ENCODE measurements at regions not wholly inside any gene's neighbourhood (a gene's known extent, or its start where the extent isn't known, plus 50 kb on each side); places are given as distances from the start of the nearest gene placed in this dataset.

GRCh38 chr5:81855591-81855990 lies 104.7 kb upstream of the SSBP2 start:
- DNase-seq: no peak

- DNase-seq: no peak
Measured at GRCh38 chr5:81854915-81855314, 104.0 kb upstream of the SSBP2 start.

DNA sequence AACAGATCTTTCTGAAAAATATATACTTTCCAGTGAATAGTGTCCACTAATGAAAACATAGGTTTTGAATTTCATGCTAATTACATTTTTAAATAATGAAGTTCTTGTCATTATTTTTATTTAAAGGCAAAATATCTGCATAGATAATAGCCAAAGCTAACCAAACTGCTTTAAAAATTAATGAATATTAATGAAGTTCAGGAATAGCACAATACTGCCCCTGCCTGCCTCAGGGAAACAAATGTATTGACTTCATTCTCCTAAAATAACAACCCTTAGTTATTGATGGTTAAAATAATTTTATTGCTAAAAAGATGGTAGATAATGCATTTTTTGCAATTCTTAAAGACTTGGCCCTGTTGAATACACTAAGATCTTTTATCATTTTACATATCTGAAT lies 103.6 kb upstream of the SSBP2 start:
- no peak for DNase-seq

DNA sequence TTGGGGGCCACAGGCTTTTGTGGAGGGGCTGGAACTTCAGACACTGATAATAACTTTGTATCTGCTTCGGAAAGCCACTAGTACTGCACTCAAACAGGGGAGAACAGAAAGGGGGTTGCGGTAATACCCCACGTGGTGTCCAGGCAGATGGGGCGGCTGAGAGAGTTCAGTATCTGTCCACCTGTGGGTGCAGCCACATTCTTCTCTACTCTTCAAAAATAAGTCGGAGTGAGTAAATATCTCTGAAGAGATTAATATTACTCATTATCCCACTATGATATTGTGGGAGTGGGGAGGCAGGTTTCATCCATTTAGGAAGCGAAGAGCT lies 102.1 kb upstream of the SSBP2 start:
- no peak for DNase-seq

GRCh38 chr5:81852291-81853029 lies 101.6 kb upstream of the SSBP2 start:
- DNase-seq: no peak

GRCh38 chr5:81851481-81852178 lies 100.7 kb upstream of the SSBP2 start:
- peak; percentile 82 for DNase-seq

GRCh38 chr5:81850501-81851357 lies 99.8 kb upstream of the SSBP2 start:
- DNase-seq: no peak

DNA sequence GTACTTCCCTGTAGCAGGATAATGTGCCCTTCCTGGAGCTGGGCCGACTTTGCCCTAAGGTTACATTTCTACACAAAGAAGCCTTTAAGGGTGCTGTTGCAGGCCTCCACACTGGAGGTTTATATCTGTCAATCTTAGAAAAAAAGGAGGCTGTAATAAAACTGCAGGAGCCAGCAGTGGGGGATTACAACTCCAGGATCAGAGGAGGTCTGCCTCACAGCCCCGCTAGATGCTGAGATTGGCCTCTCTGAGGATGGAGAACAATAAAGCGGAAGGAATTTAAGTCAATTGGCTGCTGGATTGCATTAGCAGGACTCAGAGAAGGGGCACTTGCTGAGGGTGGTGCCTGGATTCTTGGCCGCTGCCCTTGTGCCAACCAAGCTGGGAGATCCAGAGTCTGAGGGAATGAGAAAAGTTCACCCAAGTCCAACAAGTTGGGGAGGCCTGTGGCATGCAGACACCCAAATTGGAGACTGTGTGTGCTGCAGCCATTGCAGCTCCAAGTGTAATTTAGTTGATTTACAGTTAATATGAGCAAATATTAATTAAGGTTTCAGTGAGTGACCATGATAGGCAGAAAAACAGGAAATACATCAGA lies 99.0 kb upstream of the SSBP2 start:
- no peak for DNase-seq

GRCh38 chr5:81848362-81848880 lies 97.5 kb upstream of the SSBP2 start:
- no peak for DNase-seq

DNA sequence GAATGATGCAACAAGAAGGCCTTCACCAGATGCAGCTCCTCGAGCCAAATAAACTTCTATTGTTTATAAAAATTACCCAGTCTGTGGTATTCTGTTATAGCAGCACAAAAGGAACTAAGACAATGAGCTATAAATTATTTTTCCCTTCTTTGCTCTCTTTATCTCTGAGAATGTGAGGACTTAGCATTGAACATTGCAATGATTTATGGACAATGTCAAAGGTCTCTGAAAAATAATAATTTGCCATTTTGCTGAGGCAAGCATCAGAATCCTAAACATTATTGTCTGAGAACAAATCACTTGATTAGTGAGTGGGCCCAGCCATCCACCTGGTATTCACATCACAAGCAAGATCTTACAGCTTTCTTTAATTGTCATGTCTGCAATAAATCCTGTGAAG lies 95.4 kb upstream of the SSBP2 start:
- no peak for DNase-seq

- no peak for DNase-seq
Measured at GRCh38 chr5:81843845-81844244, 92.9 kb upstream of the SSBP2 start.

GRCh38 chr5:81842795-81843398 lies 92.0 kb upstream of the SSBP2 start:
- DNase-seq: no peak

DNA sequence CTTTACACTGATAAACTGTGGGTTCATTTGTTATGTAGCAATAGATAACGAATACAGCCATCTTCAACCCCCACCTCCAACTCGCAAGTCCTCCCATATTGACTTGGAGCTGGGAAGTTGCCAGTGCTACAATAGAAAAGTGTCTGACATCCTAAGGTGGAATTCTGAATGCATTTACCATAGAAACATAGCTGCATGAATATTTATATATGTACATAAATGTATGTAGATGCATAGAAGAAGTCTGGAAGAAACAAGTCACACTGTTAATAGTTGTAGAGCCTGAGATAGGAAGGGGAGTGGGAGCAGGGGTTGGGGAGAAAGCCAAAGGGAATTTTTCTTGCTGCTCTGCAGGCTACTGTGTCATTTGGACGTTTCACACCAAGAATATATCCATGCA lies 88.1 kb upstream of the SSBP2 start:
- DNase-seq: no peak

GRCh38 chr5:81838307-81838906 lies 87.5 kb upstream of the SSBP2 start:
- DNase-seq: no peak

- no peak for DNase-seq
Measured at GRCh38 chr5:81837667-81838306, 86.9 kb upstream of the SSBP2 start.

DNA sequence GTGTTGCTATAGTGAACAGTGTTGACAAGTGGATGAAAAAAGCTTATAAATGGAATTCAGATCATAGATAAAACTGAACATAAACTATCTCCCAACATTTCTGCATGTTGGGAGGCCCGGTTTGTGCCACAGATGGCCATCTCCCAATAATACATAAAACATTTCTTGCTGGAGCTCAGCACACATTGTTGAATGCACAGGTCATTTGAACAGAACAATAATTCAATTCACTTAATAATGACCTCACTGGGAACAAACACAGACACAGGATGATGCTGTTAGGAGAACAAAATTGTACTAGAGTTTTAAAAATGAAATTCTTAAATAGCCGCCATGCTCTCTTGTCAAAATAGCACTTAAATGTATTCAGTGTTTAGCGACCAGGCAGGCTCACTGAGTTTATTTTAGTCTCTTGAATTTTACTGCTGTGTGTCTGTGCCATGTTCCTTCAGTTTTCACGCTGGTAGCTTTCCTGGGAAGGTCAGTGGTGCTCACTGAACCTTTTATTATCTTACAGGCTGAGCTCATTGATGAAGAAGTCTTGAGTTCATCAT lies 85.0 kb upstream of the SSBP2 start:
- DNase-seq: no peak

DNA sequence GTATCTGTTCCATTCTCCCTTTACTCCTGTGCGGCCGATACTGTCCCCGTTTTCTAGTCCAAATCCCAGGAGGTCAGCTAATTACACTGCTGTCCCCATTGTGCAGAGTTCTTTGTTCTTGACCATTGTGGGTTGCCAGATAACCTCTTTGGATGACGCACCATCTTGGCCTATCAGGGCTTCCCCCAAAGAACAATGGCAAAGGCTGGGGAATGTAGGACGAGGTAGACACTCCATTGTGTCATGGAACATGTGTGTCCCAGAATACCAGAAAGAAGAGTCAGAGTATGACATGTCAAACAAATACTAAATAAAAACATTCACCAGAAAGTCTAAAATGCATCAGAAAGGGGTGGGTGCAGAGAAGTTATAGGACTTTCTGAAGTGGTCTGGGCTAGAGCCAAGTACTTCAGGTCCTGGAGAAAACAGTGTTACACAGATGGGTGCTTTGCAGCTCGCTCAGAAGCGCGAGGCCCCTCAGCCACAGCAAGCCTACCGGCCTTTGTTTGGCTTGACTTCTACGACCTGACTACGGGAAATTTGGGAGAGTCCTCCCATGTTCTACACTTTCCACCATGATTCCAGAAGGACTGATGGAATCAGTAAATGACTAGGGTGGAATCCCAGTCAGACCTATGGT lies 83.2 kb upstream of the SSBP2 start:
- no peak for DNase-seq

DNA sequence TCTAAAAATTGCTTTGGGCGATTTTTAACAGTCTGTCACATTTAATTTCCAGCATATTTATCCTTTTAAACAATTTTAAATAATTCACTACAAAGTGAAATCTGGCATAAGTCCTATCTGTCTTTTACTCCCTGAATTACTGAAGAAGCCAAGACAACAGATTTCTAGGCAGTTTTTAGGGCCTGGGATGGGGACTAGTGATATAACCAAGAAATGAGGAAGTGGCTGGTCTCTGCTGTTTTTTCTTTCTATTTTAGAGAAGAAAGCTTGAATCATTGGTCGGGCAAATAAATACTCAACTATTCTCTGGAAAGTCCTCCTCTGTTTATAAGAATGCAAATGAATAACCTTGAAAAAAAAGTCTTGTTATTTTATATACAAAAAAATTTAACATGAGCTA lies 79.7 kb upstream of the SSBP2 start:
- no peak for DNase-seq

DNA sequence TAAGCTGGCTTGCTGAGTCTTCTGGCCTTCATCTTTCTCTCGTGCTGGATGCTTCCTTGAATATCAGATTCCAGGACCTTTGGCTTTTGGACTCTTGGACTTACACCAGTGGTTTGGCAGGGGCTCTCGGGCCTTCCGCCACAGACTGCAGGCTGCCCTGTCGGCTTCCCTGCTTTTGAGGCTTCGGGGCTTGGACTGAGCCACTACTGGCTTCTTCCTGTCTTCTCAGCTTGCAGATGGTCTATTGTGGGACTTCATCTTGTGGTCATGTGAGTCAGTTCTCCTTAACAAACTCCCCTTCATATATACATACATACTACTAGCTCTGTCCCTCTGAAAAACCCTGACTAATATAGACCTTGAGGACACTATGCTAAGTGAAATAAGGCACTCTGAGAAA lies 78.3 kb upstream of the SSBP2 start:
- no peak for DNase-seq

DNA sequence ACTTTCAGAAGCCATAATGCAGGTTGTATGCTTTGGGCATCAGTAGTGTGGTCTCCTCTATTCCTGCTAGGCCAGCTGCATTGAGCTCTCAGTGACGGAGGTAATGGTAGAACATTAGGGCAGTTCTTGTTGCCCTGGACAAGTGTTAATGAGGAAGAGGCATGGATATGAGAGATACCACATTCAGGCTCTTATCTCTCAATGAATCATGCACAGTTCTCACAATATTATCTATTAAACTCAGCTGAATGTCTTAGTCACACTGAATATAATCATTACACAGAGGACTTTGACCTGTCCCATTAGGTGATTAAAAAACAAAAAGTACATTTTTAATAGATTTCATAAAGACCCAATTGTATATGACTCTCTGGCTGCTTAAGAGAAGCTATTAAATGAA lies 76.6 kb upstream of the SSBP2 start:
- DNase-seq: no peak

DNA sequence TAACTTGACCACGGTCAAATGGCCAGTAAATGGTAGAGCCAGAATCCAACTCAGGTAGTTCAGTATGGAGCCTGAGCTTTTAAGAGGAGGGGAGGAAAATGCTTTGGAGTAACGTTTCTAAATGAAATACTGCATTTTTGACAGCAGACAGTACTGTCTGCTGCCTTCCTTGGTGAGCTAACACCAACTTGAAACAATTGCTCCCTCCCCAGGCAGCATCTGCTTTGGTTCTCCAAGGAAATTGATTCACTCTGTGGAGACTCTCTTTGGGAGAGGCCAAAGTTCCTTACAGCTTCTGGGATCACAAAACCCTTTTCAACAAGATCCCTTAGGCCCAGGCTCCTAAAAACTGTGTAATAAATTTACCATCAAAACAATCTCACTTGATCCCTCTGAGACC lies 75.2 kb upstream of the SSBP2 start:
- no peak for DNase-seq
